Left lobe of liver (tissue), 2 donors: ENCODE measurements at regions not wholly inside any gene's neighbourhood (a gene's known extent, or its start where the extent isn't known, plus 50 kb on each side); places are given as distances from the start of the nearest gene placed in this dataset.
A peak's percentile ranks its signal among the peaks of the same experiment; 100 is the strongest.
"Not testable (repeated sequence)": the region's sequence is repeated elsewhere in the genome, so short reads cannot be mapped to it uniquely, and the experiment has no call there.

ENCODE experiments used
- ATAC-seq: fragments of 200-7000 bp; cut with Tn5 transposase; one replicate; pipeline ENCODE4 v1.9.1; 2020; ENCODE audit warnings: mild to moderate bottlenecking, moderate library complexity
- DNase-seq: peaks from one replicate; pipeline ENCODE4 v3.0.0-alpha.2; 2020; ENCODE audit warnings: low spot score
- donor health status: DM: no; HTN: no; CAD: no; lungs with moderate emphysema.
- donor health status: DM: no; HTN: yes; CAD: no.

- ATAC-seq, result no peak
Observed at GRCh38 chr6:125423047-125423446, 121.3 kb upstream of the HDDC2 start.

GRCh38 chr6:125431971-125432370, 130.2 kb upstream of the HDDC2 start:
- ATAC-seq (no peak), DNase-seq (no peak)

More at GRCh38 chr6:125423047-125423446, 121.3 kb upstream of the HDDC2 start:
- no peak for DNase-seq

- no peak for ATAC-seq
- DNase-seq, result no peak
Observed at GRCh38 chr6:125432963-125433362, 131.2 kb upstream of the HDDC2 start.

GRCh38 chr6:125434760-125435159, 133.0 kb upstream of the HDDC2 start:
- ATAC-seq (no peak), DNase-seq (no peak)

GRCh38 chr6:125439512-125439911, 137.7 kb upstream of the HDDC2 start:
- DNase-seq (no peak), ATAC-seq (no peak)

GRCh38 chr6:125444006-125444923, 142.5 kb upstream of the HDDC2 start:
- ATAC-seq, result peak; percentile 65
- peak; percentile 46 for DNase-seq

GRCh38 chr6:125445054-125445453, 143.3 kb upstream of the HDDC2 start:
- DNase-seq, result no peak
- ATAC-seq, result no peak

- no peak for DNase-seq
- ATAC-seq, result no peak
Observed at GRCh38 chr6:125446011-125446410, 144.2 kb upstream of the HDDC2 start.

GRCh38 chr6:125451750-125452149, 150.0 kb upstream of the HDDC2 start:
- no peak for ATAC-seq

GRCh38 chr6:125453516-125453915, 151.7 kb upstream of the HDDC2 start:
- DNase-seq, result no peak
- no peak for ATAC-seq

More at GRCh38 chr6:125451750-125452149, 150.0 kb upstream of the HDDC2 start:
- no peak for DNase-seq

GRCh38 chr6:125454351-125454750, 152.6 kb upstream of the HDDC2 start:
- no peak for ATAC-seq

GRCh38 chr6:125458493-125458892, 156.7 kb upstream of the HDDC2 start:
- not testable (repeated sequence) for ATAC-seq, DNase-seq

More at GRCh38 chr6:125454351-125454750, 152.6 kb upstream of the HDDC2 start:
- no peak for DNase-seq

GRCh38 chr6:125465332-125465731, 163.6 kb upstream of the HDDC2 start:
- not testable (repeated sequence) for ATAC-seq, DNase-seq

GRCh38 chr6:125469915-125470314, 168.1 kb upstream of the HDDC2 start:
- no peak for ATAC-seq
- DNase-seq, result no peak

GRCh38 chr6:125471667-125472066, 169.9 kb upstream of the HDDC2 start:
- no peak for ATAC-seq
- no peak for DNase-seq

GRCh38 chr6:125474061-125474460, 172.3 kb upstream of the HDDC2 start:
- no peak for DNase-seq
- no peak for ATAC-seq

GRCh38 chr6:125477156-125477555, 175.4 kb upstream of the HDDC2 start:
- ATAC-seq (no peak), DNase-seq (no peak)

- DNase-seq, result no peak
Observed at GRCh38 chr6:125477844-125478243, 176.1 kb upstream of the HDDC2 start.

GRCh38 chr6:125480146-125480545, 178.4 kb upstream of the HDDC2 start:
- DNase-seq (no peak), ATAC-seq (no peak)

More at GRCh38 chr6:125477844-125478243, 176.1 kb upstream of the HDDC2 start:
- ATAC-seq, result no peak

GRCh38 chr6:125480571-125480970, 178.8 kb upstream of the HDDC2 start:
- DNase-seq (no peak), ATAC-seq (no peak)

- ATAC-seq (no peak), DNase-seq (no peak)
Observed at GRCh38 chr6:125481056-125481455, 179.3 kb upstream of the HDDC2 start.

GRCh38 chr6:125485757-125486156, 184.0 kb upstream of the HDDC2 start:
- ATAC-seq (no peak), DNase-seq (no peak)
